ENCODE measurements at regions not wholly inside any gene's neighbourhood (a gene's known extent, or its start where the extent isn't known, plus 50 kb on each side); places are given as distances from the start of the nearest gene placed in this dataset.

DNA sequence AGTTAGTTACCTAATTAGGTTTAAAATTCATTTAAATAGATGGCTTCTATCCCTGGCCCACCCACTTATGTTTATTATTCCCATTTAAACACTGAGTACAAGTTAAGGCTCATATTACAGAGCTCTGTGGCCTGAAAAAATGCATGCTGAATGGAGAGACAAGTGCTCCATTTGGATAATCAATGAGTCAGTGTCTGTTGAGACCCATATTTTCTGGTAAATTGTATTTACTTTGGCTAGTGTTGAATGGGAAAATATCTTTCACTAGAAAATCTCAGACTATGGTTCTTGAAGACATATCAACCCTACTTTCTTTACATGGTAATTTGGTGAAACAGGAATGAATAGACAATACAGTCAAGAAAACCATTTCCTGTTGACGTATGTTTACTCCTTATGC, 356.0 kb downstream of the S1PR1 start:
- TF ChIP-seq, protein P1, sequence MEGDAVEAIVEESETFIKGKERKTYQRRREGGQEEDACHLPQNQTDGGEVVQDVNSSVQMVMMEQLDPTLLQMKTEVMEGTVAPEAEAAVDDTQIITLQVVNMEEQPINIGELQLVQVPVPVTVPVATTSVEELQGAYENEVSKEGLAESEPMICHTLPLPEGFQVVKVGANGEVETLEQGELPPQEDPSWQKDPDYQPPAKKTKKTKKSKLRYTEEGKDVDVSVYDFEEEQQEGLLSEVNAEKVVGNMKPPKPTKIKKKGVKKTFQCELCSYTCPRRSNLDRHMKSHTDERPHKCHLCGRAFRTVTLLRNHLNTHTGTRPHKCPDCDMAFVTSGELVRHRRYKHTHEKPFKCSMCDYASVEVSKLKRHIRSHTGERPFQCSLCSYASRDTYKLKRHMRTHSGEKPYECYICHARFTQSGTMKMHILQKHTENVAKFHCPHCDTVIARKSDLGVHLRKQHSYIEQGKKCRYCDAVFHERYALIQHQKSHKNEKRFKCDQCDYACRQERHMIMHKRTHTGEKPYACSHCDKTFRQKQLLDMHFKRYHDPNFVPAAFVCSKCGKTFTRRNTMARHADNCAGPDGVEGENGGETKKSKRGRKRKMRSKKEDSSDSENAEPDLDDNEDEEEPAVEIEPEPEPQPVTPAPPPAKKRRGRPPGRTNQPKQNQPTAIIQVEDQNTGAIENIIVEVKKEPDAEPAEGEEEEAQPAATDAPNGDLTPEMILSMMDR (IDR thresholded peaks at IDR 0.05) = no peak
- TF ChIP-seq POLR2A (IDR thresholded peaks at IDR 0.05) = no peak

Data from heart left ventricle (tissue), 13 donors.